ENCODE measurements at regions not wholly inside any gene's neighbourhood (a gene's known extent, or its start where the extent isn't known, plus 50 kb on each side); places are given as distances from the start of the nearest gene placed in this dataset.

GRCh38 chr13:90412980-90413379 lies 934.5 kb upstream of the MIR17HG start:
- no peak for TF ChIP-seq CTCF (IDR thresholded peaks at IDR 0.05)
- no peak for TF ChIP-seq EP300 (IDR thresholded peaks at IDR 0.05)
- TF ChIP-seq POLR2A (IDR thresholded peaks at IDR 0.05) = no peak
- TF ChIP-seq POLR2AphosphoS5 (IDR thresholded peaks at IDR 0.05) = no peak

All from sigmoid colon (tissue), 4 donors.